ENCODE measurements at regions not wholly inside any gene's neighbourhood (a gene's known extent, or its start where the extent isn't known, plus 50 kb on each side); places are given as distances from the start of the nearest gene placed in this dataset.

DNA sequence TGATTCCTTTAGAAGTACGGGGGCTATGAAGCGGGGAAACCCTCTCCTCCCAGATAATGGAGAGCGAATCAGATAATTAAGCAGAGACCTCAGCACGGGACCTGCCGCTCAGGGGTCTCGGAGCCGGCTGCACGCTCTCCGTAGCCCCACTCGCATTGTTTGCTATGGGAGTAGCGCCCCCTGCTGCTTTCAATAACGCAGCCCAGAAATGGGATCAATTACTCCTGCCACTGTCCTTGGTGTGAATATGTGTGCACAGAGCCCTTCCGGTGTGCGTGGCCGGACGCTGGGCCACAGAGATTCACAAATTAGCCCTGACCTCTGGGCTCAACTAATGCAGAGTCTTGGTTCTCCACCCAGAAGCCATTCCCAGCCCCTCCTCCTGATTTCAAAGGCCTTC is 76.4 kb upstream of the TMEM132C start:
- no peaks in the 10 kb centered on the region for H3K36me3 ChIP-seq
- H3K4me1 ChIP-seq, result peaks cover 0 to 3% (median 0%) of the 10 kb centered on the region in 4 donors
- TF ChIP-seq POLR2A (IDR thresholded peaks at IDR 0.05; ENCODE audit: low read depth) (no peak), EP300 (IDR thresholded peaks at IDR 0.05) (no peak), POLR2AphosphoS5 (IDR thresholded peaks at IDR 0.05) (no peak)
- TF ChIP-seq, protein P1, sequence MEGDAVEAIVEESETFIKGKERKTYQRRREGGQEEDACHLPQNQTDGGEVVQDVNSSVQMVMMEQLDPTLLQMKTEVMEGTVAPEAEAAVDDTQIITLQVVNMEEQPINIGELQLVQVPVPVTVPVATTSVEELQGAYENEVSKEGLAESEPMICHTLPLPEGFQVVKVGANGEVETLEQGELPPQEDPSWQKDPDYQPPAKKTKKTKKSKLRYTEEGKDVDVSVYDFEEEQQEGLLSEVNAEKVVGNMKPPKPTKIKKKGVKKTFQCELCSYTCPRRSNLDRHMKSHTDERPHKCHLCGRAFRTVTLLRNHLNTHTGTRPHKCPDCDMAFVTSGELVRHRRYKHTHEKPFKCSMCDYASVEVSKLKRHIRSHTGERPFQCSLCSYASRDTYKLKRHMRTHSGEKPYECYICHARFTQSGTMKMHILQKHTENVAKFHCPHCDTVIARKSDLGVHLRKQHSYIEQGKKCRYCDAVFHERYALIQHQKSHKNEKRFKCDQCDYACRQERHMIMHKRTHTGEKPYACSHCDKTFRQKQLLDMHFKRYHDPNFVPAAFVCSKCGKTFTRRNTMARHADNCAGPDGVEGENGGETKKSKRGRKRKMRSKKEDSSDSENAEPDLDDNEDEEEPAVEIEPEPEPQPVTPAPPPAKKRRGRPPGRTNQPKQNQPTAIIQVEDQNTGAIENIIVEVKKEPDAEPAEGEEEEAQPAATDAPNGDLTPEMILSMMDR (IDR thresholded peaks at IDR 0.05), result no peak
- H3K27ac ChIP-seq (replicated peaks in 1 of 4), result no peak overlapping the region
- peaks cover 0 to 19% (median 0%) of the 10 kb centered on the region in 4 donors for H3K27me3 ChIP-seq
- WGBS, result 24% methylated on average over 11 of the region's 16 CpGs
- intact Hi-C loops (cut with DNase I), result no loop called here
- no peak for DNase-seq (ENCODE audit: extremely low spot score)
- H3K4me3 ChIP-seq, result no peak overlapping the region
- H3K9me3 ChIP-seq, result no peaks in the 10 kb centered on the region

DNA sequence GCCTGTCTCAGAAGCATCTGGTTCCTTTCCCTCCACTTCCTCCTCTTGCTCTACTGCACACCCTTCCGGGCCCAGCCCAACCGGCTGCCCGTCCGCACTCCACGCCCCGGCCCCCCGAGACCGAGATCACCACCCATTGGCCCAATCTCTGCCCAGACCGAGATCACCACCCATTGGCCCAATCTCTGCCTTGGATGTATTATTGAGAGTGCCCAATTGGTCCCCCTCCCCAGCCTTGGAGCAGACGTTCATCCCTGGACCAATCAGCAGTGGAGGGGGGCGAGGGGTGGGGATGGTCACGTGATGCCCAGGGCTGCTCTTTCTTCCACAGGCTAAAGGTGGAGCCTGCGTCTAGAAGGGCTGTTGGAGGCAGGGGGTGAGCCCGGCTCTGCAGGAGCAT is 75.6 kb upstream of the TMEM132C start:
- no peaks in the 10 kb centered on the region for H3K36me3 ChIP-seq
- intact Hi-C loops (cut with DNase I), result no loop called here
- TF ChIP-seq POLR2AphosphoS5 (IDR thresholded peaks at IDR 0.05), result no peak
- no peak for TF ChIP-seq EP300 (IDR thresholded peaks at IDR 0.05)
- TF ChIP-seq, protein P1 (IDR thresholded peaks at IDR 0.05), result no peak
- TF ChIP-seq POLR2A (IDR thresholded peaks at IDR 0.05; ENCODE audit: low read depth), result no peak
- WGBS, result 82% methylated on average over 14 of the region's 14 CpGs
- no peak for DNase-seq (ENCODE audit: extremely low spot score)
- peaks cover 0 to 22% (median 0%) of the 10 kb centered on the region in 4 donors for H3K27me3 ChIP-seq
- H3K4me1 ChIP-seq, result peaks cover 0 to 3% (median 0%) of the 10 kb centered on the region in 4 donors
- H3K27ac ChIP-seq (replicated peaks in 1 of 4), result no peak overlapping the region
- no peak overlapping the region for H3K4me3 ChIP-seq
- no peaks in the 10 kb centered on the region for H3K9me3 ChIP-seq

DNA sequence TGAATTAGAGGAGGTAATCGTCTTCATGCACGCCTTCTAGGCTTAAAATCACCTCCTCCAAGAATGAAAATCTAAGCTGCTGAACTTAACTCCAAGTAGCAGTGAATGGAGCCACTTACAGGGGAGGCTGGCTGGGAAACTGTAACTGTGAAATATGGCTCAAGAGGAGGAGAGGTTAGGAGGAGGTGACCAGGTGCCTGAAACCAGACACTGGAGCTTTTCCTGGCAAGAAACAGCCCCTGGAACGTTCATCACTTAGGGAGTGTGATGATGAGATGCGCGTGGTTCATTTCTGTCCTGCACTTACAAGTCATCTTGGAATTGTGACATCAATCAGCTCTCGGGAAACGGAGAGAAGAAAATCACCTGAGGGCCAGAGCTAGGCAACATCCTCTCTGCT is 62.3 kb upstream of the TMEM132C start:
- Histone ChIP-seq H3K36me3 (no peaks in the 10 kb centered on the region), H3K4me3 (no peak overlapping the region), H3K9me3 (peaks cover 0 to 25% (median 13%) of the 10 kb centered on the region in 4 donors), H3K27me3 (no peaks in the 10 kb centered on the region), H3K4me1 (no peaks in the 10 kb centered on the region), H3K27ac (replicated peaks in 1 of 4) (no peak overlapping the region)
- no peak for TF ChIP-seq POLR2A (IDR thresholded peaks at IDR 0.05; ENCODE audit: low read depth)
- DNase-seq (ENCODE audit: extremely low spot score), result no peak
- intact Hi-C loops (cut with DNase I), result no loop called here
- WGBS, result 56% methylated on average over 7 of the region's 7 CpGs

DNA sequence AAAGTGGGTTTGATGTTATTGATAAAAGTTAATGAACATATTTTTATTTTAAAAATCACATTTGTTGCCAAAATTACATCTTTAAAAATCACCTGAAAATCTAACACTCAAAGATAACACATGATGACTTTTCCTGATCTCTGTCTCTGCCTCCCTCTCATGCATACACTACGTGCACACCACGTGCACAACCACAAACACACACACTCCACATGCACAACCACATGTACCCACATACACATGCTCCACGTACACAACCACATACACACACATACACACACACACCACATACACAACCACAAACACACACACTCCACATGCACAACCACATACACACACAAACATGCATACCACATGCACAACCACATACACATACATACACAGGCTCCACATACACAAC is 61.8 kb upstream of the TMEM132C start:
- Histone ChIP-seq H3K27me3 (no peaks in the 10 kb centered on the region), H3K27ac (replicated peaks in 1 of 4) (no peak overlapping the region), H3K4me1 (no peaks in the 10 kb centered on the region), H3K9me3 (peaks cover 0 to 25% (median 11%) of the 10 kb centered on the region in 4 donors), H3K36me3 (no peaks in the 10 kb centered on the region), H3K4me3 (no peak overlapping the region)
- 82% methylated on average over 3 of the region's 3 CpGs for WGBS
- intact Hi-C loops (cut with DNase I), result no loop called here
- no peak for DNase-seq (ENCODE audit: extremely low spot score)
- TF ChIP-seq EP300 (IDR thresholded peaks at IDR 0.05), result no peak

DNA sequence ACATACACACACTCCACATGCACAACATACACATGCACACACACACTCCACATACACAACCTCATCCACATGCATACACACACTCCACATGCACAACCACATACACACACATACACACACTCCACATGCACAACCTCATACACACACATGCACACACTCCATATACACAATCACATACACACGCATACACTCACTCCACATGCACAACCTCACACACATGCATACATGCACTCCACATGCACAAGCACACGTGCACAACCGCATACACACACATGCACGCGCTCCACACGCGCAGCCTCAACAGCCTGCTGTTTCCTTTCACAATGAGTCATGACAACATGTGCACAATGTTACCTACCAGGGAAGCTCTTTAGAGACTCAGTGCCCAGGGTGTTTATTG is 61.2 kb upstream of the TMEM132C start:
- WGBS, result 94% methylated on average over 7 of the region's 7 CpGs
- intact Hi-C loops (cut with DNase I), result no loop called here

More for the DNA sequence above, 61.2 kb upstream of the TMEM132C start:
- Histone ChIP-seq H3K4me1 (no peaks in the 10 kb centered on the region), H3K27me3 (no peaks in the 10 kb centered on the region), H3K27ac (replicated peaks in 1 of 4) (no peak overlapping the region), H3K9me3 (peaks cover 0 to 29% (median 9%) of the 10 kb centered on the region in 4 donors), H3K36me3 (no peaks in the 10 kb centered on the region), H3K4me3 (no peak overlapping the region)
- TF ChIP-seq POLR2A (IDR thresholded peaks at IDR 0.05; ENCODE audit: low read depth), result no peak
- TF ChIP-seq, protein P1 (IDR thresholded peaks at IDR 0.05), result no peak
- TF ChIP-seq EP300 (IDR thresholded peaks at IDR 0.05), result no peak
- TF ChIP-seq POLR2AphosphoS5 (IDR thresholded peaks at IDR 0.05), result no peak
- no peak for DNase-seq (ENCODE audit: extremely low spot score)

Small RNA genes lying in the stretch of these regions (small RNA-seq; reads per million reads assigned to genes)
- gene AC006065.2 (0 reads per million in 3 donors), gene AC073913.2 (0 reads per million in 3 donors), gene HSPE1P20 (0 reads per million in 3 donors), gene RF00019 (0 reads per million in 3 donors), gene RNU1-104P (0 reads per million in 3 donors)
